Muscle layer of colon (tissue), 2 donors: ENCODE measurements at regions not wholly inside any gene's neighbourhood (a gene's known extent, or its start where the extent isn't known, plus 50 kb on each side); places are given as distances from the start of the nearest gene placed in this dataset.
A peak's percentile ranks its signal among the peaks of the same experiment; 100 is the strongest.

ENCODE experiments used
- H3K27ac ChIP-seq: one replicate; pipeline ENCODE4 v1.7.0; 2013; ENCODE audit warnings: low read depth, mild to moderate bottlenecking, low read length, moderate library complexity
- H3K27me3 ChIP-seq, 2 donors: one replicate each; pipeline ENCODE4 v1.7.0; 2013; ENCODE audit warnings: low read length in 2 of 2, mild to moderate bottlenecking in 2 of 2; ENCODE audit not compliant: insufficient read depth in 2 of 2, control insufficient read depth in 1 of 2
- H3K36me3 ChIP-seq: one replicate; pipeline ENCODE4 v1.7.0; 2013; ENCODE audit warnings: mild to moderate bottlenecking, low read length; ENCODE audit not compliant: insufficient read depth
- H3K4me1 ChIP-seq: one replicate; pipeline ENCODE4 v1.7.0; 2013; ENCODE audit warnings: mild to moderate bottlenecking, low read length; ENCODE audit not compliant: insufficient read depth
- H3K4me3 ChIP-seq, 2 donors: one replicate each; pipeline ENCODE4 v1.7.0; 2013; ENCODE audit warnings: low read length in 2 of 2, low read depth in 1 of 2, mild to moderate bottlenecking in 1 of 2, moderate library complexity in 1 of 2
- H3K9ac ChIP-seq: one replicate; pipeline ENCODE4 v1.7.0; 2013; ENCODE audit warnings: low read length
- H3K9me3 ChIP-seq: one replicate; pipeline ENCODE4 v1.7.0; 2013; ENCODE audit warnings: mild to moderate bottlenecking, low read length
- donor health status: abdominal sarcoma.
- donor health status: Adenocarcinoma of cecum.

DNA sequence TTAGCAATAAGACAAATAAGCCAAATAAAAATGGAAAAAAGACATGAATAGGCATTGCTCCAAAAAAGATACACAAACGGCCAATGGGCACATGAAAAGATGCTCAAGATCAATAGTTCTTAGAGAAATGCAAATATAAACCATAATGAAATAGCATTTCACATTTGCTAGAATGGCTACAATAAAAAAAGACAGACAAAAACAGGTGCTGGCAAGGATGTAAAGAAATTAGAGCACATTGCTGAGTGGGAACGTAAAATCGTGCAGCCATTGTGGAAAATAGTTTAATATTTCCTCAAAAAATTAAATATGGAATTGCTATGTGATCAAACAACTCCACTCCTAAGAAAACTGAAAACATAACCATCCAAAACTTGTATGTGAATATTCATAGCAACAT, 160.0 kb upstream of the SPATS2L start:
- Histone ChIP-seq H3K9ac (no peak overlapping the region), H3K9me3 (no peaks in the 10 kb centered on the region), H3K27me3 (no peaks in the 10 kb centered on the region), H3K4me3 (no peak overlapping the region), H3K36me3 (no peaks in the 10 kb centered on the region), H3K27ac (no peak overlapping the region), H3K4me1 (no peaks in the 10 kb centered on the region)

DNA sequence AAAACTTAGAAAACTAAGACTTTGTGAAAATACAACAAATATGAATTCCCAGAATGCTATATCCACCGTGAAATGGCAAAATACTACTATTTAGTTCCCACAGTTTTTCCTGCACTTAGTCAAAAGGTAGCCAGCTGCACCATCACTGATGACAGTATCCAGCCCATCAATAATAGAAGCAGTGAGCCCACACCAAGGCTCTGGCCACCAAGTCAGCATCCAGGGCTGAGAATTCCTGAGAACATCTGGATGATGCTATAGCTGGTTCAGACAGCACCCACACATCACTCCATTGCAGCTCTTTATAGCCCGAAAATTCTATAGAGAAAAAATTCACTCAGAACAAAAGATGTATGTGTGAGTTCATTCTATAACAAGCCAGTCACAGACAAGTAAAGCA, 159.1 kb upstream of the SPATS2L start:
- Histone ChIP-seq H3K4me1 (no peaks in the 10 kb centered on the region), H3K27me3 (no peaks in the 10 kb centered on the region), H3K9me3 (no peaks in the 10 kb centered on the region), H3K36me3 (no peaks in the 10 kb centered on the region), H3K4me3 (no peak overlapping the region), H3K27ac (no peak overlapping the region), H3K9ac (no peak overlapping the region)

DNA sequence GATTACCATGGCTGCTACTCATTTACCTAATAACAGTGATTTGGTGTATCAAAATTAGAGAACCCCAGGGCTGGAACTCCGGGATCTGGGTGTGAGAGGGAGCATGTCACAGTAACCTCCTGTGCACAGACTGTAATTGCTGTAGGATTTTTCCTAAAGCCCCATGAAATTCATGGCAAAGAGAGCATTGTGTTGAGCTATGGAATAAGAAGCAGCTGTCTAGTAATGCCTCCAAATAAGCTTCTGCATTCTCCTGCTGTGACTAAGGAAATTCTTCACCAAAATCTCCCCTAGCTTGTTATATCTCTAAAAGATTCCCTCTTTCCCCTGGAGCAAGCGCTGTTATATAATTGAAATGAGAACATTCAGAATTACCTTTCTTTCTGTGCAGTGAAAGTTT, 158.1 kb upstream of the SPATS2L start:
- Histone ChIP-seq H3K27ac (no peak overlapping the region), H3K9me3 (no peaks in the 10 kb centered on the region), H3K27me3 (no peaks in the 10 kb centered on the region), H3K4me1 (no peaks in the 10 kb centered on the region), H3K4me3 (no peak overlapping the region), H3K36me3 (no peaks in the 10 kb centered on the region), H3K9ac (no peak overlapping the region)

DNA sequence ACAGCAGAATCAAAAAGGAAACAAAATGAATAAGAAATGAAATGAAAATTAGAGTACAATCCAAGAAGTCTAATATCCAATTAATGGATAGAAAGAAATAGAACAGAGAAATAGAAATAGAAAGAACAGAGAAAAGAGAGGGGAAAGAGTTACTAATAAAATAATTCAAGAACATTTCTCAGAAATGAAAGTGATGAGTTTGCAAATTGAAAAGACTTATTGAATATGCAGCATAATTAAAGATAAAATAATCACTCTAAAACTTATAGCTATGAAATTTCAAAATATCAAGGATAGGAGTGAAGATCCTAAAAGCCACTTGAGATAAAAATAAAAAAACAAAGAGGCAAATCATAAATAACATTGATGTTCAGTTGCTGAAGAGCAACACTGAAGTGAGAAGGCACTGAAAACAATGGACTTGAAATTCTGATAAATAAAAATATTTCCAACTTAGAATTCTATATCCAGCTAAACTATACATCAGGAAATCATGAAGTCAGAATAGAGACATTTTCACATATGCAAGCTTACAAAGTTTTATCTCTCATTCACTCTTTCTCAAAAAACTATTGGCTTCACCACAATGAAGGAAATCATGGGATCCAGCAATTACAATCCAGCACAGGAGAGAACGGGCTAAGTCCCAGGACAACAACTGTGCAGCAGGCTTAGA, 155.9 kb upstream of the SPATS2L start:
- no peaks in the 10 kb centered on the region for H3K36me3 ChIP-seq
- H3K27me3 ChIP-seq = no peaks in the 10 kb centered on the region
- H3K9me3 ChIP-seq = no peaks in the 10 kb centered on the region
- H3K27ac ChIP-seq = no peak overlapping the region
- H3K4me3 ChIP-seq = no peak overlapping the region
- no peaks in the 10 kb centered on the region for H3K4me1 ChIP-seq
- no peak overlapping the region for H3K9ac ChIP-seq

DNA sequence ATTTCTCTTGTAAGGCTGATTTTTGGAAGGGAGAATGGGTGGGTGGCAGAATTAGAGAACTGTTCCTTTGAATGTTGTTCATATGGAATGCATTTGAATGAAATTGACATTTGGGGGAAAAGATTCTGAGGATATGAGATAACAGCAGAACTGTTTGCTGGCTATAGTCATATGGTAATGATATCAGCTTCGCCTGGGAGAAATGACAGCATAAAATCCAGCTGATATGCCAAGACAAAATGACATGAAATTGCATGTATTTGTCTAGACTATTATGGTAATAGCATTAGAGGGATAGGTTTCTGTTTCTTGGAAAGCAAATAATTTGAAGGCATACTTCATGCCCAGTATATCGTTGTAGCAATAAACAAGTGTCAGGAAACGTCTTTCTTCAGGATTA, 150.8 kb upstream of the SPATS2L start:
- H3K4me3 ChIP-seq = peak overlapping the region in 1 of 2 donors; percentile 17
- no peaks in the 10 kb centered on the region for H3K27me3 ChIP-seq
- no peak overlapping the region for H3K27ac ChIP-seq
- H3K36me3 ChIP-seq = no peaks in the 10 kb centered on the region
- H3K9me3 ChIP-seq = no peaks in the 10 kb centered on the region
- H3K9ac ChIP-seq = no peak overlapping the region
- no peaks in the 10 kb centered on the region for H3K4me1 ChIP-seq

DNA sequence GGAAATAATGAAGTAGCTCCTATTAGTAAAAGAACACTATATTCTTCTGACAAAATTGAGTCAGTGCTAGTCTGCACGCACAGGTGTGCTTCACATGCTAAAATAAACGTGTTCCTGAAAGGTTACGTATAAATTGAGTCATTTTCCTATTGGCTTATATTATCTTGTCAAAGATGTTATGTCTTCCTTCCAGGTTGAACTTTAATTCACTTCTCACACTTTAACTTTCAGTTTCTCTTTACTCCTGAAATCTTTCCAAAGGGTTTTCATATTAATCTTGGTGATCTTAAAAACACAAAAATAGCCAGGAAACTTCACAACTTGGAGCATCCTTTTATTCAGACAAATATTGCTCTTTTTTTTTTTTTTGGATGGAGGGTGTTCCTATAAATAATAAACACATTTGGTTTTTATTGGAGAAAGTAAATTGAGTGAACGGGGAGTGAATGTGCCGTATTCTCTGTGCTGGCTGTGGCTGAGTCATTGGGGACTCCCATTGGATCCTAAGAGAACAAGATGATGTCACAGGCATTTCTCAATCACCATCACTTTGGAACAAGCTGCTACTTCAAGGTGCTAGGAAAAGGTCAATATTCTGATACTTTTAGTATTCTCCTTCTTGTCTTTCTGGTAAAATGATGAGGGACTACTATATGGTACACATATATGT, 150.2 kb upstream of the SPATS2L start:
- H3K27me3 ChIP-seq = no peaks in the 10 kb centered on the region
- H3K9ac ChIP-seq = no peak overlapping the region
- H3K9me3 ChIP-seq = no peaks in the 10 kb centered on the region
- H3K4me1 ChIP-seq = no peaks in the 10 kb centered on the region
- H3K27ac ChIP-seq = no peak overlapping the region
- no peaks in the 10 kb centered on the region for H3K36me3 ChIP-seq
- H3K4me3 ChIP-seq = peak overlapping the region in 1 of 2 donors; percentile 17

DNA sequence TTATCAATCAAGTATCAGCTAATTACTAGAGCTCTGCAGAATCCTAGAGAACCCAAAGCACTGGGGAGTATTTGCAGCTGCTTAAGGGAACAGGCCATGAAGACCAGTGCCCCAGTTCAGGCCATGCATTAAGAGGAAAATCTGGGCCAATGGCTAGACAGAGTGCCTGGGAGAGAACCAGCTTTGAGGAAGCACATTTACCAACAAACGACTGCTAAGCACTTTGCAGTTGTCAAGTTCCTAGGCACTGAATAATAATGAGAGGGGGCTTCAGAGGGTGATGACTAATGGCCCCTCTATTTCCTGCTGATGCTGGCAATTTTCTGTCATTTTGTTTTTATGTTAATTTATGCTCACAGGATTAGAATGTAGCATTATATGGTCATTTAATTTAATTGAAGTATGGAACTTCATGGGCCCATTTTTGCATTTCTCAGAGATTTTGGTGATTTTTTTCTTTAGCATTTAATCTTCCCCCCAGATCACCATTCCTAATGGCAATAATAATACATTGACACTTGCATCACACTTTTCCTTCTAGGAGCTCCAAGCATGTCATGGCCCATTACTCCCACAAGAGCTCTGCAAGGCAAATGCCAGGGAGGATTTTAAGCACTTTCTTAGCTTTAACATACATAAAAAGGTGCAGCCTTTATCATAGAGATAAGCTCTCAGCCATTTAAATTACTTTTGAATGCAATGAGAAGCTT, 147.7 kb upstream of the SPATS2L start:
- Histone ChIP-seq H3K36me3 (no peaks in the 10 kb centered on the region), H3K27ac (no peak overlapping the region), H3K4me3 (no peak overlapping the region), H3K4me1 (no peaks in the 10 kb centered on the region), H3K9ac (no peak overlapping the region), H3K27me3 (no peaks in the 10 kb centered on the region), H3K9me3 (no peaks in the 10 kb centered on the region)

DNA sequence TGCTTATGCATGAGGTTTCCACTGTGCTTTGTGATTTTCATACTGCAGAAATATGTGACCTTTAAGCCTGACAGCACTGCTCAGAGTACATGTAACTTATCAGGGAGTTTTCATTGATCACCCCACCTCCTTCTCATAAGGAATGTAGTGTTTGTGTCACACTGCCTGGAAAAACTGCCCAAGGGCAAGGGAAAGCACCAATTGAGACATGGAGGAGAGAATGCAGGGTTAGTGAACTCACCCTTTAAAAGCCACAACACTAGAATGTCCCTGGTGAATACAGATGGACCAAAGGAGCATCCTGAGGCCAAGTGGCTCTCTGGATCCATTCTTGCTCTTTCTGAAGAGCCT, 147.2 kb upstream of the SPATS2L start:
- H3K36me3 ChIP-seq = no peaks in the 10 kb centered on the region
- no peak overlapping the region for H3K4me3 ChIP-seq
- H3K27ac ChIP-seq = no peak overlapping the region
- no peaks in the 10 kb centered on the region for H3K9me3 ChIP-seq
- H3K27me3 ChIP-seq = no peaks in the 10 kb centered on the region
- H3K9ac ChIP-seq = no peak overlapping the region
- H3K4me1 ChIP-seq = no peaks in the 10 kb centered on the region

DNA sequence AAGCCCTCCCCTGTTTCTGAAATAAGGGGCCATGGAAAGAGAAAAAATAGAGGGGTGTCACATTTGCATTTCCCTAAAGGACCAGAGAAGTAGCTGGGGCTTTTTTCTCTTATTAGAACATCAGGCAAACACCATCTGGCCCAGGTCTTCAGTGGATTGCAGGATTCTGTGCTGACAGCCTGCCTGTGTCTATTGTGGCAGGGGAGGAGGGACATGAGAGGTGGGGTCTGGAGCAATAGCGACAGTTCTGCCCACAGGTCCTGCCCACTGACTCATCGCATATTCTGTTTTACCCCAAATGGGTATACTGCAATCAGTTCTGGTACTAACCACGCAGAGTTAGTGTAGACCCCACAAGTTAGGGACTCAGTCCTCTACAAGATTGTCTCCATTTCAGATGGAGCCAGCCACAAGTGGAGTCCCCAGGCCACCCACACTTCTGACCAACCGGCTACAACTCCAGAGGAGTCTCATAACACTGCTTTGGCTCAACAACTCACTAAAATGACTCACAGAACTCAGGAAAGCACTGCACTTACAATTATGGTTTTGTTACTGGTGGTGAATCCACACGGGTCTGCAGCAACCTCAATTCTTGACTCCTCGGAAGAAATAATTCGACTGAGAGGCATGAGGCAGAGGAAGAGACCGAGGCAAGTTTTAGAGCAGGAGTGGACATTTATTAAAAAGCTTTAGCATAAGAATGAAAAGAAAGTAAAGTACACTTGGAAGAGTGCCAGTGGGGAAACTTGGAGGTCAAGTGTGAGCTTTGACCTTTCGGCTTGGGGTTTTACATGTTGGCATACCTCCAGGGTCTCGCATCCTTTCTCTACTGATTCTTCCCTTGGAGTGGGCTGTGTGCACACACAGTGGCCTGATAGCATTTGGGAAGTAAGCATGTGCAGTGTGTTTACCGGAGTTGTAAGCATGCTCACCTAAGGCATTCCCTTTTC, 146.4 kb upstream of the SPATS2L start:
- Histone ChIP-seq H3K9ac (no peak overlapping the region), H3K4me1 (no peaks in the 10 kb centered on the region), H3K36me3 (no peaks in the 10 kb centered on the region), H3K27me3 (no peaks in the 10 kb centered on the region), H3K4me3 (no peak overlapping the region), H3K27ac (no peak overlapping the region), H3K9me3 (no peaks in the 10 kb centered on the region)

DNA sequence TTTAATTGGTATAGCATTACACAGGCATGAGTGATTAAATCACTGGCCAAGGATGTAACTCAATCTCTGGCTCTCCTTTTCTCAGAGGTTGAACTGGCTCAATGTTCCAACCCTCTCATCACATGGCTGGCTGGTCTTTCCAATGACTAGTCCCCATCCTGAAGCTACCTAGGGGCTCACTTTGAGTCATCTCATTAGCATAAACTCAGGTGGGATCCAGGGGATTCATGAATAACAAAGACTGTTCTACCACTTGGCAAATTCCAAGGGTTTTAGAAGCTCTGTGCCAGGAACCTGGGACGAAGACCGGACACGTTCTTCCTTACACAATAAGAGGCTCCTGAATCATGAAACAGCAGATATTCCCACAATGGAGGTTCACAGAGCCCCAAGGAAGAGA, 145.0 kb upstream of the SPATS2L start:
- no peaks in the 10 kb centered on the region for H3K4me1 ChIP-seq
- H3K9ac ChIP-seq = no peak overlapping the region
- no peaks in the 10 kb centered on the region for H3K36me3 ChIP-seq

DNA sequence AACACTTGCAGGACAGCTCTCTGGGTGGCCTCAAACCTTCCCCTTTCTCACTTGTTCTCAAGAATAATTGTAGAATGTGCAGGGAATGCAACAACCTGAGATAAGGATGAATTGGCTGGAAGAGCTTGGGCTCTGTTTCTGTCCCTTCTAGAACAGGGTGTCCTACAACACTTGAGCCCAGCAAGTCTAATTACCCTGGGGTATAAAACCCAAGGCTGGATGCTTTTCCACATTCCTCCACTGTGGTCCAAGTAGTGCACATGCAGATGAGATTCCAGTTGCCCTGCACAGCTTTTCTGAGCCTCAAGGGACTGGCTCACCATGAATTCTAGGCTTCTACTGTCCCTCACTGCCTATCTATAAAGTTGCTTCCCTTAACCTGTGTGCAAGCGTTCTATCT, 140.8 kb upstream of the SPATS2L start:
- H3K4me1 ChIP-seq = no peaks in the 10 kb centered on the region
- no peak overlapping the region for H3K9ac ChIP-seq
- no peak overlapping the region for H3K27ac ChIP-seq
- H3K36me3 ChIP-seq = no peaks in the 10 kb centered on the region
- H3K4me3 ChIP-seq = no peak overlapping the region
- no peaks in the 10 kb centered on the region for H3K9me3 ChIP-seq
- H3K27me3 ChIP-seq = no peaks in the 10 kb centered on the region

More for the DNA sequence above, 145.0 kb upstream of the SPATS2L start:
- H3K9me3 ChIP-seq = no peaks in the 10 kb centered on the region
- H3K27me3 ChIP-seq = no peaks in the 10 kb centered on the region
- no peak overlapping the region for H3K27ac ChIP-seq
- no peak overlapping the region for H3K4me3 ChIP-seq
